GM12864 (cell line): ENCODE measurements at regions not wholly inside any gene's neighbourhood (a gene's known extent, or its start where the extent isn't known, plus 50 kb on each side); places are given as distances from the start of the nearest gene placed in this dataset.

Experiments used
- DNase-seq: peaks from one replicate; pipeline ENCODE4 v3.0.0-alpha.2; 2011; ENCODE audit warnings: low read depth
- H3K4me3 ChIP-seq: 2 replicates; pipeline ENCODE4 v1.5.1; 2011; ENCODE audit warnings: mild to moderate bottlenecking, low read depth, low read length, control low read depth
- CTCF ChIP-seq: IDR thresholded peaks from 2 replicates; pipeline ENCODE4 v1.5.1; 2011; ENCODE audit warnings: low read depth, mild to moderate bottlenecking, moderate library complexity, low read length, control low read depth, inconsistent platforms; ENCODE audit errors: missing control alignments

- no peak overlapping the region for H3K4me3 ChIP-seq
- DNase-seq = no peak
- no peak for TF ChIP-seq CTCF
Observed at GRCh38 chr17:77728871-77729270, 229.6 kb upstream of the TNRC6C start.

GRCh38 chr17:77729587-77729986, 228.9 kb upstream of the TNRC6C start:
- TF ChIP-seq CTCF = no peak
- no peak for DNase-seq
- H3K4me3 ChIP-seq = no peak overlapping the region

- TF ChIP-seq CTCF = no peak
Observed at GRCh38 chr17:77730376-77730775, 228.1 kb upstream of the TNRC6C start.

GRCh38 chr17:77733576-77734296, 224.8 kb upstream of the TNRC6C start:
- no peak overlapping the region for H3K4me3 ChIP-seq
- DNase-seq = no peak
- no peak for TF ChIP-seq CTCF

More at GRCh38 chr17:77730376-77730775, 228.1 kb upstream of the TNRC6C start:
- no peak overlapping the region for H3K4me3 ChIP-seq
- no peak for DNase-seq

- H3K4me3 ChIP-seq = no peak overlapping the region
- no peak for DNase-seq
- TF ChIP-seq CTCF = no peak
Observed at GRCh38 chr17:77734371-77735080, 224.0 kb upstream of the TNRC6C start.

- no peak for DNase-seq
- H3K4me3 ChIP-seq = no peak overlapping the region
- no peak for TF ChIP-seq CTCF
Observed at GRCh38 chr17:77735081-77735565, 223.4 kb upstream of the TNRC6C start.
